ENCODE measurements at regions not wholly inside any gene's neighbourhood (a gene's known extent, or its start where the extent isn't known, plus 50 kb on each side); places are given as distances from the start of the nearest gene placed in this dataset.

DNA sequence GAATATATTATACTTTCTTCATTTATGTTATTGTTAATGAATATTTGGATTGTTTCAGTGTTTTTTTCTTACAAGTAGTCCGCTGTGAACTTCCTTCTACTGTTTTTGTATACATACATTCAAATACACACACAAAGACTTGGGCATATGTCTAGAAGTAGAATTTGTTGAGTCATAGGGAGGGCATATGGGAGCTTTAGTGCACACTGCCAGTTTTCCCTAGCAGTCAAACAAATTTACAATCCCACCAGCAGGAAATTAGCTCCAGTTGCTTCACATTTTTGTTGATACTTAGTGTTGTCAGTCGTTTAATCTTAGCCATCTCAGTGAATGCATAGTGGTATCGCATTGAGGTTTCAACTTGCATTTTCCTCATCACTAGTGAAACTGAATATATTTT, 492.3 kb downstream of the DIPK2A start:
- no peaks in the 10 kb centered on the region for H3K9me3 ChIP-seq (ENCODE audit: control insufficient read depth in 4 of 4, low read length in 3 of 4)
- TF ChIP-seq, protein P1, sequence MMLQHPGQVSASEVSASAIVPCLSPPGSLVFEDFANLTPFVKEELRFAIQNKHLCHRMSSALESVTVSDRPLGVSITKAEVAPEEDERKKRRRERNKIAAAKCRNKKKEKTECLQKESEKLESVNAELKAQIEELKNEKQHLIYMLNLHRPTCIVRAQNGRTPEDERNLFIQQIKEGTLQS (IDR thresholded peaks at IDR 0.05), result no peak
- TF ChIP-seq GABPA (IDR thresholded peaks at IDR 0.05 in 1 of 2, conservative IDR thresholded peaks at IDR 0.05 in 1 of 2) (no peak), FOXA2 (IDR thresholded peaks at IDR 0.05) (no peak), HNF4G (IDR thresholded peaks at IDR 0.05) (no peak), RXRA (IDR thresholded peaks at IDR 0.05) (no peak), RAD21 (IDR thresholded peaks at IDR 0.05) (no peak)
- TF ChIP-seq, protein P2, sequence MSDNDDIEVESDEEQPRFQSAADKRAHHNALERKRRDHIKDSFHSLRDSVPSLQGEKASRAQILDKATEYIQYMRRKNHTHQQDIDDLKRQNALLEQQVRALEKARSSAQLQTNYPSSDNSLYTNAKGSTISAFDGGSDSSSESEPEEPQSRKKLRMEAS (IDR thresholded peaks at IDR 0.05), result no peak
- TF ChIP-seq, protein P3, sequence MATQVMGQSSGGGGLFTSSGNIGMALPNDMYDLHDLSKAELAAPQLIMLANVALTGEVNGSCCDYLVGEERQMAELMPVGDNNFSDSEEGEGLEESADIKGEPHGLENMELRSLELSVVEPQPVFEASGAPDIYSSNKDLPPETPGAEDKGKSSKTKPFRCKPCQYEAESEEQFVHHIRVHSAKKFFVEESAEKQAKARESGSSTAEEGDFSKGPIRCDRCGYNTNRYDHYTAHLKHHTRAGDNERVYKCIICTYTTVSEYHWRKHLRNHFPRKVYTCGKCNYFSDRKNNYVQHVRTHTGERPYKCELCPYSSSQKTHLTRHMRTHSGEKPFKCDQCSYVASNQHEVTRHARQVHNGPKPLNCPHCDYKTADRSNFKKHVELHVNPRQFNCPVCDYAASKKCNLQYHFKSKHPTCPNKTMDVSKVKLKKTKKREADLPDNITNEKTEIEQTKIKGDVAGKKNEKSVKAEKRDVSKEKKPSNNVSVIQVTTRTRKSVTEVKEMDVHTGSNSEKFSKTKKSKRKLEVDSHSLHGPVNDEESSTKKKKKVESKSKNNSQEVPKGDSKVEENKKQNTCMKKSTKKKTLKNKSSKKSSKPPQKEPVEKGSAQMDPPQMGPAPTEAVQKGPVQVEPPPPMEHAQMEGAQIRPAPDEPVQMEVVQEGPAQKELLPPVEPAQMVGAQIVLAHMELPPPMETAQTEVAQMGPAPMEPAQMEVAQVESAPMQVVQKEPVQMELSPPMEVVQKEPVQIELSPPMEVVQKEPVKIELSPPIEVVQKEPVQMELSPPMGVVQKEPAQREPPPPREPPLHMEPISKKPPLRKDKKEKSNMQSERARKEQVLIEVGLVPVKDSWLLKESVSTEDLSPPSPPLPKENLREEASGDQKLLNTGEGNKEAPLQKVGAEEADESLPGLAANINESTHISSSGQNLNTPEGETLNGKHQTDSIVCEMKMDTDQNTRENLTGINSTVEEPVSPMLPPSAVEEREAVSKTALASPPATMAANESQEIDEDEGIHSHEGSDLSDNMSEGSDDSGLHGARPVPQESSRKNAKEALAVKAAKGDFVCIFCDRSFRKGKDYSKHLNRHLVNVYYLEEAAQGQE (IDR thresholded peaks at IDR 0.05), result no peak
- TF ChIP-seq, protein P4, sequence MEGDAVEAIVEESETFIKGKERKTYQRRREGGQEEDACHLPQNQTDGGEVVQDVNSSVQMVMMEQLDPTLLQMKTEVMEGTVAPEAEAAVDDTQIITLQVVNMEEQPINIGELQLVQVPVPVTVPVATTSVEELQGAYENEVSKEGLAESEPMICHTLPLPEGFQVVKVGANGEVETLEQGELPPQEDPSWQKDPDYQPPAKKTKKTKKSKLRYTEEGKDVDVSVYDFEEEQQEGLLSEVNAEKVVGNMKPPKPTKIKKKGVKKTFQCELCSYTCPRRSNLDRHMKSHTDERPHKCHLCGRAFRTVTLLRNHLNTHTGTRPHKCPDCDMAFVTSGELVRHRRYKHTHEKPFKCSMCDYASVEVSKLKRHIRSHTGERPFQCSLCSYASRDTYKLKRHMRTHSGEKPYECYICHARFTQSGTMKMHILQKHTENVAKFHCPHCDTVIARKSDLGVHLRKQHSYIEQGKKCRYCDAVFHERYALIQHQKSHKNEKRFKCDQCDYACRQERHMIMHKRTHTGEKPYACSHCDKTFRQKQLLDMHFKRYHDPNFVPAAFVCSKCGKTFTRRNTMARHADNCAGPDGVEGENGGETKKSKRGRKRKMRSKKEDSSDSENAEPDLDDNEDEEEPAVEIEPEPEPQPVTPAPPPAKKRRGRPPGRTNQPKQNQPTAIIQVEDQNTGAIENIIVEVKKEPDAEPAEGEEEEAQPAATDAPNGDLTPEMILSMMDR (IDR thresholded peaks at IDR 0.05; ENCODE audit: low read depth, low read length, missing input control), result no peak
- H3K9ac ChIP-seq (ENCODE audit: low read depth in 1 of 2, low read length in 2 of 2), result no peak overlapping the region
- H3K27me3 ChIP-seq (ENCODE audit: control insufficient read depth in 4 of 4, insufficient read depth in 4 of 4, low read length in 3 of 4), result no peaks in the 10 kb centered on the region
- H3K27ac ChIP-seq (ENCODE audit: low read depth in 1 of 2, low read length in 2 of 2), result no peak overlapping the region
- H3K36me3 ChIP-seq (ENCODE audit: control insufficient read depth in 4 of 4, insufficient read depth in 3 of 4, low read depth in 1 of 4, low read length in 3 of 4), result no peaks in the 10 kb centered on the region
- no peak overlapping the region for H3K4me3 ChIP-seq (ENCODE audit: low read depth in 1 of 3, low read length in 3 of 3)
- 92% methylated on average over 3 of the region's 3 CpGs for WGBS
- DNase-seq (ENCODE audit: low spot score), result no peak
- H3K4me1 ChIP-seq (ENCODE audit: control insufficient read depth in 4 of 4, insufficient read depth in 4 of 4, low read length in 3 of 4), result no peaks in the 10 kb centered on the region

DNA sequence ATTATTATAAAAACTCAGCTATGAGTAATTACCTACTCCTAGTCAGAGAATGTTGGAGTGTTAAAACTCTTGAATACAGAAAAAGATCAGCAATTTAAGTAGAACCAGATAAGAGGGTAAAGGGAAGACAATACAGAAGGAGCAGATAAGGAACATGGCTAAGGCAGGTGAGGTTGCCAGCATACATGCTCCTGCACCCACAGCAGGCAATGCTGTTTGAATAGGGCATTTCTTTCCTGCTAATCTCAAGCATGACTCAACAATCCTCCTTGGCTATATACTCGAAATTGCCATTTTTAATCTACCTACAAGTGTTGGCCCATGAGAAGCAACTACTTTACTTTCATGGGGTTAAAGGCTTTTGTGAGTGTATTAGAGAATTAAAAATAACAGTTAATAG, 494.5 kb downstream of the DIPK2A start:
- Histone ChIP-seq H3K9ac (ENCODE audit: low read depth in 1 of 2, low read length in 2 of 2) (no peak overlapping the region), H3K36me3 (ENCODE audit: control insufficient read depth in 4 of 4, insufficient read depth in 3 of 4, low read depth in 1 of 4, low read length in 3 of 4) (no peaks in the 10 kb centered on the region)
- 78% methylated on average over 1 of the region's 1 CpG for WGBS

More for the DNA sequence above, 494.5 kb downstream of the DIPK2A start:
- no peak overlapping the region for H3K4me3 ChIP-seq (ENCODE audit: low read depth in 1 of 3, low read length in 3 of 3)
- TF ChIP-seq JUND (IDR thresholded peaks at IDR 0.05), result no peak
- TF ChIP-seq RAD21 (IDR thresholded peaks at IDR 0.05), result no peak
- TF ChIP-seq, protein P4 (IDR thresholded peaks at IDR 0.05; ENCODE audit: low read depth, low read length, missing input control), result no peak
- TF ChIP-seq GABPA (IDR thresholded peaks at IDR 0.05 in 1 of 2, conservative IDR thresholded peaks at IDR 0.05 in 1 of 2), result no peak
- TF ChIP-seq RXRA (IDR thresholded peaks at IDR 0.05), result no peak
- TF ChIP-seq, protein P1 (IDR thresholded peaks at IDR 0.05), result no peak
- TF ChIP-seq FOXA2 (IDR thresholded peaks at IDR 0.05), result no peak
- TF ChIP-seq NR2F2 (IDR thresholded peaks at IDR 0.05), result no peak
- TF ChIP-seq, protein P3 (IDR thresholded peaks at IDR 0.05), result no peak
- TF ChIP-seq HNF4G (IDR thresholded peaks at IDR 0.05), result no peak
- TF ChIP-seq, protein P5, sequence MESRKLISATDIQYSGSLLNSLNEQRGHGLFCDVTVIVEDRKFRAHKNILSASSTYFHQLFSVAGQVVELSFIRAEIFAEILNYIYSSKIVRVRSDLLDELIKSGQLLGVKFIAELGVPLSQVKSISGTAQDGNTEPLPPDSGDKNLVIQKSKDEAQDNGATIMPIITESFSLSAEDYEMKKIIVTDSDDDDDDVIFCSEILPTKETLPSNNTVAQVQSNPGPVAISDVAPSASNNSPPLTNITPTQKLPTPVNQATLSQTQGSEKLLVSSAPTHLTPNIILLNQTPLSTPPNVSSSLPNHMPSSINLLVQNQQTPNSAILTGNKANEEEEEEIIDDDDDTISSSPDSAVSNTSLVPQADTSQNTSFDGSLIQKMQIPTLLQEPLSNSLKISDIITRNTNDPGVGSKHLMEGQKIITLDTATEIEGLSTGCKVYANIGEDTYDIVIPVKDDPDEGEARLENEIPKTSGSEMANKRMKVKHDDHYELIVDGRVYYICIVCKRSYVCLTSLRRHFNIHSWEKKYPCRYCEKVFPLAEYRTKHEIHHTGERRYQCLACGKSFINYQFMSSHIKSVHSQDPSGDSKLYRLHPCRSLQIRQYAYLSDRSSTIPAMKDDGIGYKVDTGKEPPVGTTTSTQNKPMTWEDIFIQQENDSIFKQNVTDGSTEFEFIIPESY (IDR thresholded peaks at IDR 0.05), result no peak
- H3K27me3 ChIP-seq (ENCODE audit: control insufficient read depth in 4 of 4, insufficient read depth in 4 of 4, low read length in 3 of 4), result no peaks in the 10 kb centered on the region
- no peaks in the 10 kb centered on the region for H3K4me1 ChIP-seq (ENCODE audit: control insufficient read depth in 4 of 4, insufficient read depth in 4 of 4, low read length in 3 of 4)
- no peaks in the 10 kb centered on the region for H3K9me3 ChIP-seq (ENCODE audit: control insufficient read depth in 4 of 4, low read length in 3 of 4)
- no peak for DNase-seq (ENCODE audit: low spot score)
- H3K27ac ChIP-seq (ENCODE audit: low read depth in 1 of 2, low read length in 2 of 2), result no peak overlapping the region
